HG02852 (cell line): ENCODE measurements at regions not wholly inside any gene's neighbourhood (a gene's known extent, or its start where the extent isn't known, plus 50 kb on each side); places are given as distances from the start of the nearest gene placed in this dataset.
"Not testable (repeated sequence)": the region's sequence is repeated elsewhere in the genome, so short reads cannot be mapped to it uniquely, and the experiment has no call there.

Source experiments
- ATAC-seq: cut with Tn5 transposase; IDR thresholded peaks from one replicate; pipeline ENCODE4 v1.9.1; 2021; ENCODE audit warnings: mild to moderate bottlenecking, moderate library complexity; ENCODE audit not compliant: unreplicated experiment

DNA sequence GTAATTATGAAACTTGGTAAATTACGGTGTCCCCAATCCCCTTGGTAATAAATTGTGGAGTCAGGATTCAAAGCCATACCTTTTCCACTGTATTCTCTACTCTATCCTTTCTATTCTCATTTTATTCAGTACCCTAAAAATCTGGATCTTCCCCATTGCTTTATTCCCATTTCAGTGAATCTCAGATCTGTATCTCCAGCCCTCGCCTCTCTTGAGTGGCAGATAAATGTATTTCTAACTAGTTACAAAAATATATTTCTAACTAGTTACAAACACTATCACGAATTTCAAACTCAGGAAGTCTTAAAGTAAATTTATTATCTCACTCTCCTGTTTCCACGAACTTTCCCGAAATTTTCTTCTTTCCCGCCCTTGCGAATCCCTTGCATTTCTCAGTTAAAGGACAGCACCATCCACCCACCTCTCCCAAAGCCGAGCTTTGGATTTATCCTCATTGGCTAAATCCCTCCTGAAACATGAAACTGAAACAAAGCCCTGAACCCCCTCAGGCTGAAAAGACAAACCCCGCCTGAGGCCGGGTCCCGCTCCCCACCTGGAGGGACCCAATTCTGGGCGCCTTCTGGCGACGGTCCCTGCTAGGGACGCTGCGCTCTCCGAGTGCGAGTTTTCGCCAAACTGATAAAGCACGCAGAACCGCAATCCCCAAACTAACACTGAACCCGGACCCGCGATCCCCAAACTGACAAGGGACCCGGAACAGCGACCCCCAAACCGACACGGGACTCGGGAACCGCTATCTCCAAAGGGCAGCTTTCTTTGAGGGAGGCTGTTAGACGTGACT lies 164.3 kb upstream of the PABPC3 start:
- no peak for ATAC-seq

DNA sequence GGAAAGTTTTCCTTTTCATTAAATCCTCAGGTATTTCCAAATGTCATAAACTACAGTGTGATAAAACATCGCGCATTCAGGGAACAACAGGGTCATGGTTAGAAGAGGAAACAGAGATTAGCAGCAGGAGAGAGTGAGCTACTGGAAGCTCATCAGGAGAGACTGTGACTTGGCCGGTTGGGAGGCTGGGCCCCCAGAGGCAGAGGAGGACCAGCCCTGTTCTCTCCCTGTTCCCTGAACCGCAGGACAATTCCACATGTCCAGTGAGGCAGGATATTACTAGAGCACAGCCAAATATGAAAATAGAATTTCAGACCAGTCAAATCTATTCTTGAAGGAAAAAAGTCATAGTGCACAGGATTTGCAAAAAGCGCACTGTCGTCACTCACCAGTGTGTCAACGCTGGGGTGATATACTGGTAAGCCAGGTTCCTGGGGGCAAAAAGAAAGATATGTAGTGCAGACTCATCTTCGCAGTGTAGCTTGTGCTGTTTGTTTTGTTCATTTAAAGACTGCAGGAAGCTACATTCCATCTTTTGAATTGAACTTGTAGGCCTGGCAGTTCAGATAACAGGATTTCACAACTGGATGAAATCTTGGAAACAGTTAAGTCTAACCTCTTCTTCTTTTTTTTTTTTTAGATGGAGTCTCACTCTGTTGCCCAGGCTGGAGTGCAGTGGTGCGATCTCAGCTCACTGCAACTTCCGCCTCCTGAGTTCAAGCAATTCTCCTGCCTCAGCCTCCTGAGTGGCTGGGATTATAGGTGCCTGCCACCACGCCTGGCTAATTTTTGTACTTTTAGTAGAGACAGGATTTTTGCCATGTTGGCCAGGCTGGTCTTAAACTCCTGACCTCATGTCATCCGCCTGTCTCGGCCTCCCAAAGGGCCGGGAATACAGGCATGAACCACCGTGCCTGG lies 162.6 kb upstream of the PABPC3 start:
- not testable (repeated sequence) for ATAC-seq

DNA sequence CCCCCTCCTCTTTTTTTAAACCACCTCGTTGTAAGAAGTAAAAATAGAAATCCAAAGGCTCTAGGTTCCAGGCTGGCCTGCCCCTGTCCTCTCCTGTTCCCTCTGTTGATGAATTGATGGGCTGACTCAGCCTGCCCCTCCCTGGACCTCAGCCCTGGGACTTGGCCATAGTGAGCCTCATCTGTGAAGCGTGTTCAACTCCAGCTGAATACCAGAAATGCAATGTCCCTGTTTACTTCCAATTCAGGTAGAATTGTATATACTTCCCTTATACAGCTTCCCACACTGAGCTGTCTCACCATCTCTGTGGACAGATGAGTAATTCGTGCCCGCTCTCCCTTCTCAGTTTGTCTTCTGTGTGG lies 161.9 kb upstream of the PABPC3 start:
- ATAC-seq: not testable (repeated sequence)

DNA sequence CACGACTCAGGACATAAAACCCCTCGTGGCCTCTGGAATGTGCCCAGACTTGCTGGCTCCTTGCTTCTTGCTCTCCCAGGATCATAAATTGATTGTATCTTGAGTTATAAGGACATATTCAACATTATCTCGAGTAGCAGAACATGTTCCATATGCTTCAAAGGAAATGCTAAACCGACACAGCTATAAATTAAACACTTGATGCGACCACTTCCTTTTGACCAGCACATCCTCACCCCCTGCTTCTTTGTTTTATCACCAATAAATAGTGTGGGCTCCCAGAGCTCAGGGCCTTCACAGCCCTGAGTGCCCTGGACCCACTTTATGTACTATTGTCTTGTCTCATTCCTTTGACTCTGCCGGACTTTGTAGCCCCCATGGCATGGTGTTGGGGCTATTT lies 157.0 kb upstream of the PABPC3 start:
- ATAC-seq: no peak

DNA sequence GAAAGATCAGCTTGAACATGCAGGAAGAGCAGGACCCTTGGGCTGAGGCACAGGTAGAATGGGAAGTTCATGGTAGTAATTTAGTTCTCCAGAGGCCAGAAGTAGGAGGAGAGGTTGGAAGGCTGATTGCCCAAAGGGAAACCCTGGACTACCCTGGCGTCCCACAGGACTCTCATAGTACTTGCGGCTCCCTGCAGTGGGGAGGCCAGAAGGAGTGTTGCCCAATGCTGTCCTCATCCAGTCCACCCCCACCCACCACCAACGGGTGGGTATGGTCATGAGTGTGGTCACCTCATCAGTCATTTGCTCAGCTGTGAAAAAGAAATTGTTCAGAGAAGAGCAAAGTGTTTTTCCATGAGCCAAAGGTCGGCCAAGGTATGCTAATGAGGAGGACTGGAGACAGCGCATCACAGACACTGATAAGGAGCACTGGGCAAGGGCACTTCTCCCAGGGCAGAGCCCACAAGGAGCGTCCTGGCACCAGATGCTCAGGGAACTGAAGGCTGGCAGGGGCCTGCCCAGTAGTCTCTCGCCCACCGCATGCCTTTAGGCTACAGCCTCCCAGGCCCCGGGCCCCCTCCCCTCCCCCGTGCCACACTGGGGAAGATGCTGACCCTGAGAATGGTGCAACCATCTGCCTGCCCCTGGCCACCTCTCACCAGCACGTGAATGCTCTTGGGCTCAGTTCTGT lies 154.8 kb upstream of the PABPC3 start:
- not testable (repeated sequence) for ATAC-seq

DNA sequence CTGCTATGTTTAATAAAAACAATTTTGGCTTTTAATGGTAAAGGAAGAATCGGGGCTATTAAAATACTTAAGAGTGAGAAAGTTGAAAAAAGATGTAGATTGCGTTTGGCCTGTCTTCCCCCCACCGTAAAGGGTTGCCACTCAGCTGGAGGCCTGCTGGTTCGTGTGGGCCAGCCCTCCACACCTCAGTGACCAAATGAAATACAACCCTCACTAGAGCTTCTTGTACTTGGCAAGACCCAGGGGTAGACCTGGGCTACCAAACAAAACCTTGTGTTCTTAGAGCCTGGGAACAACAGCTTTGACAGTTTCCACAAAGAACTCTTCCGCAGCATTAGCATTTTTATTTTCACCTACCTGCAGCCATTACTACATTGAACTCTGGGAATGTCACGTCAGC lies 152.8 kb upstream of the PABPC3 start:
- no peak for ATAC-seq

DNA sequence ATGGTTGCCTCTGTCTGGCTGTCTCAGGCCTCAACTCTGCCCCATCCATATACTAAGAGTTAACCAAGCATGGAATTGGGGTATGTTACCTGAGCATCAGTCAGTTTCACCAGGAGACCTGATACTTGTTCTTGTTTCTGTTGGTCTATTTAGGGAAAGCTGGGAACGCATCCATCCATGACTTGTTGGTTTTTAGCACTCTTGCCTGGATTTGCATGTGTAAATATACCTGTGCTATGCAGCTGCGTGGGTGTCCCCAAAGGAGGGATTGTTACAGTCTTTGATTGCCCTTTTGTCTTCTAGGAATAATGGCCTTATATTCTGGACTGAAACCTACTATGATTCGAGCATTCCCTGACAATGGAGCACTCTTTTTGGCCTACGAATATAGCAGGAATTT lies 151.9 kb upstream of the PABPC3 start:
- ATAC-seq: not testable (repeated sequence)

DNA sequence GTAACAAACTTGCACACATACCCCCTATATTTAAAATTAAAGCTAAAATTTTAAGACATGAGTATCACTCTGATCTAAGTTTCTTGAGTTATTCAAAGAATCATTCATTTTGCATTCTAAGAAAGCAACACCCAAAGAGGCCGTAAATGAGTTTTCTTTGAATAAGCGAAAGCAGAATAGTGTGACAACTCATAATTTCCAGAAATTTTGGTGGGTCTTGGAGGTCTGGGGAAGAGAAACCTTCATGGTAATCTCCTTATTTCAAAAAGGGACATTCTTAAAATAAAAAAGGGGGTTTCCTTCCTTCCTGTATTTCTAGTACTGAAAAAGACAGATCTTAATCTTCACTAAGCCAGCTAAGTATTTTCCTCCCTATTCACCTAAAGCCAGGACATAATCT lies 147.0 kb upstream of the PABPC3 start:
- ATAC-seq: not testable (repeated sequence)

DNA sequence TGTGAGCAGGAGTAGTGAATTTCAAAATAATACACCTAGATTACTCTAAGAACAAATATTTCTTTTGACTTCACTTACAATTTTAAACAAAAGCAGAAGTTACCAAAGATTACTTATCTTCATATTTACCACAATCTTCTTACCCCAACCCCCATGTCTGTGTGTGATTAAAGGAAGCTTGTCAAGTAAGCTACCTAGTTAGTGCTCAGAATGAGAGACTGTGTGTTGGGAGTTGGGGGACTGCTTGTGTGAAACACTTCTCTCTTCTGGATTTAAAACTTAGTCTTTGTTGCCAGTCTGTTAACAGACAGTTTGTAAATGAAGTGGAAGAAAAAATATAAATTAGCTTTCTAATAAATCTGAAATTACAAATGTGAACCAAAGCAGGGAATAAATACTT lies 145.3 kb upstream of the PABPC3 start:
- ATAC-seq: not testable (repeated sequence)

DNA sequence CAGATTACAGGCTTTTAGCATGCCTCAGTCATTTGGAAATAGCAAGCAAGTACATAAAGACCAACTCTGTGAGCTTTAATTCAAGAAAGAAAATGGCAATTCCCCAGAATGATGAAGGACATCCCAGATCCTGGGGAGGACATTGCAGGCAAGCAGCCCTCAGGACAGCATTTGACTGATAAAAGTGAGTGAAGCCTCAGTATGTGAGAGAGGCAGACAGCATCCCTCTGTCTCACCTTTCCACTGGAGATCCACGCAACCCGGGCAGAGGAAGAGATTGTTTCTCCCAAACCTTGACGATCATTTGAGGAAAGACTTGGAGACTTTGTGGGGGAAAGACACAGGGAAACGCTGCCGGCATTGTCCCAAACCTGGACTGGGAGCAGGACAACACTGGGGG lies 128.0 kb upstream of the PABPC3 start:
- ATAC-seq: not testable (repeated sequence)

DNA sequence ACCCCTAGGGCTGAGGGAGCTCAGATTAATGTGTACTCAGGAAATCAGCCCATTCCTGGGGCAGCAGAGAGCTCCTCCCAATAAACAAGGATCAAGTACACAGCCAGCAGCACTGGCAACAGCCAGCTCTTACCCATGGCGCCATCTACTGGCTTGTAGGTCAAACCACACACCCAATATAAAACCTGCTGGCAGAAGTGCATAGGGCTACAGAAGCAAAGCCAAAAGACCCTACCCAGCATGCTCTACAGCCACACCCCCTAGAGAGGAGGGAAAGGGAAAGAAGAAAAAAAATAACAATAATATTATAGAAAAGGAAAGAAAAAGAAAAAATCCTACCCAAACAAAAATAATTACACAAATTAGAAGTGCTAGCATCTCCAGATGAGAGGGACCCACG lies 127.5 kb upstream of the PABPC3 start:
- ATAC-seq: not testable (repeated sequence)

DNA sequence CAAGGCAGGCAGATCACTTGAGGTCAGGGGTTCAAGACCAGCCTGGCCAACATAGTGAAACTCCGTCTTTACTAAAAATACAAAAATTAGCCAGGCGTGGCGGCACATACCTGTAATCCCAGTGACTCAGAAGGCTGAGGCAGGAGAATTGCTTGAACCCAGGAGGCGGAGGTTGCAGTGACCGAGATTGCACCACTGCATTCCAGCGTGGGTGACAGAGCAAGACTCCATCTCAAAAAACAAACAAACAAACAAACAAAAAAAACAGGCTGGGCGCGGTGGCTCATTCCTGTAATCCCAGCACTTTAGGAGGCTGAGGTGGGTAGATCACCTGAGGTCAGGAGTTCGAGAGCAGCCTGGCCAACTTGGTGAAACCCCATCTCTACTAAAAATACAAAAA lies 122.8 kb upstream of the PABPC3 start:
- not testable (repeated sequence) for ATAC-seq

DNA sequence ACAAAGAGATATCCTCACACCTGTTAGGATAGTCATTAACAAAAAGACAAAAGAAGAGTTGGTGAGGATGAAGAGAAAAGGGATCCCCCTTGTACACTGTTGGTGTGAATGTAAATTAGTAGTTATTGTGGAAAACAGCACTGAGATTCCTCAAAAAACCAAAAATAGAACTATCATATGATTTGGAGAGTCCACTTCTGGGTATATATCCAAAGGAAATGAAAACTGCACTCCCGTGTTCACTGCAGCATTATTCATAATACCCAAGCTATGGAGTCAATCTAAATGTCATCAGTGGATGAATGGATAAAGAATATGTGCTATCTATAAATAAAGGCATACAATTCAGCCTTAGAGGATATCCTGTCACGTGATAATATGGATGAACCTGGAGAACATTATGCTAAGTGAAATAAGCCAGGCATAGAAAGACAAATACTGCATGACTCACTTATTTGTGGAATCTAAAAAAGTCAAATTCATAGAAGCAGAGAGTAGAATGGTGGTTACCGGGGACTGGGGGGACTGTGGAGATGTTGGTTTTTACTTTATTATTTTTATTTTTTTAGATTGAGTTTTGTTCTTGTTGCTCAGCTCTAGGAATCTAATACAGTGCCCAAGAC lies 114.6 kb upstream of the PABPC3 start:
- not testable (repeated sequence) for ATAC-seq

DNA sequence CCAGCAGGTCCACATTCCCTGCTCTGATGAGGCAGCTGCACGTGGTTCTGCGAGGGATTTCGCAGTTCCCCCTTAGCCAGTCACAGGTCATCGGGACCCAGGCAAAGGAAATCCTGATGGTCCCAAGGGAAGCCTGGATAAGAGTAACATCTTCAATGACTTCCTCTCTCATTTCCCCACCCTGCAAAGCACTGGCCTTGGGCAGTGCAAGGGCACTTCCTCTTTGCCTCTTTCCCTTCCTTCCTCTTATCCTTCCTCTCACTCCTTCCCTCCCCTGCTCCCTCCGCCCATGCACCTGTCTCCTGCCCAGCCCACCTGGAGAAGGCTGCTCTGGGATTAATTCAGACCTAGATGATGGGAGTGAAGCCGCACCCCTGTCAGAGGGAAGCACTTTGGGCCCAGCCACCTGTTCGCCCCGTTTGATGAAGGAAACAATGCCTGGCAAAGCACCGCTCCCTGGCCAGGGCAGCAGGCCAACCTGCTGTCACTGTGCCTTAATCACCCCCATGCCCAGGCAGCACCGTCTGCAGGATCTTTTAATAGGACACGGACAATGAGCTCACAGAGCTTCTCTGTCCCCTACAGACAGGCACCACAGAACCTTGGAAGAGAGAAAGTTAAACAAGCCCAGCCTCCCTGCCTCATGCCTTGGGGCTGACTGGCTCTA lies 113.5 kb upstream of the PABPC3 start:
- no peak for ATAC-seq

DNA sequence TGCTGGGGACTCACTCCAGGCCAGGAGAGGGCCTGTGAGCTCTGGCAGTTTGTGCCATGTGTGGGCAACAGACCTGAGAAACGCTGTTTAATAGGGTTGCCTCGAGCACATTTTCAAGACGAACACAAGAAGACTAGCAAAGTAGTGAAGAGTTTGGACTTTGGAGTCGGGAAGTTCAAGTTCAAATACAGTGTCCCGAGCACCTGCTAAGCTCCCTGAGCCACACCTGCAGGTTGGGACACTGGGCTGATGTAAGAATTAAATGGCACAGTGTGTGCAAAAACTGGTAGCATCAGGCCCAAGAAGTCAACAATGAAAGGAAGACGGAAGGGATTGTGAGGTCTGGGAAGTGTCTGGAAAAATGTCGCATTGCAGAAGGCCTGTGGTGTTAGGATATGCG lies 112.8 kb upstream of the PABPC3 start:
- no peak for ATAC-seq

DNA sequence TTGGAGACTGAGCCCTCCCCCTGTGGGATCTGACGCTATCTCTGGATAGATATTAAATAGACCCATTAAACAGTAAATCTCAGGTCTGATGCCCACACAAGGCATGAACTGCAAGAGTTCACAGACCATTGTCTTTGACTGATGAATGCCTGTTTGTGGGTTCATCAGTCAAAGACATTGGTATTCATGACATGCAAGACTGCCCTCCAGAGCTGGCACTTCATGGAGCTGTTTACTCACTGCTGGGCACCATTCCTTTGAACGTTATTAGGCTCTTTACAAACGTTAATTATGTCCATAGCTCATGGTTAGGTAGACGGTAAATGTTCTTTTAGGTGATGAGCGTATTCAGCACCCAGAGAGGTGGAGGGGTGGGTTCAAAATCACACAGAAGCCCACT lies 111.8 kb upstream of the PABPC3 start:
- ATAC-seq: no peak

DNA sequence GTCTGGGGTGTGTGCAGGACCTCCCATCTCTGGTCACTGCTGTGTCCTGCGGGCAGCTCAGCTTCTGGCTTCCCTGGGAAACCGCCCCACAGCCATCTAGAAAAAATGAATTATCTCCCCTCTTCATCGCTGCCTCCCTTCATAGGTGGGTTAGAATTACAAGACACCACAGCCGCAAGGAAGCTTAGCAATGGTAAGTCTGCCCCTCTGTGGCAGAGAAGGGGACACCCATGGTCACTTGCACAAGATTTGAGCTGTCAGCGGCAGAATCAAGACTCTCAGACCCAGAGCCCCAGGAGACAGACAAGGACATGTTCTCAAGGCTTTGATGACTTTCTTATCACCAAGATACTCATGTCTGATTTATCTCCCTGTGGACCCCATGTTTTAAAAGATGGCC lies 110.8 kb upstream of the PABPC3 start:
- ATAC-seq: no peak

DNA sequence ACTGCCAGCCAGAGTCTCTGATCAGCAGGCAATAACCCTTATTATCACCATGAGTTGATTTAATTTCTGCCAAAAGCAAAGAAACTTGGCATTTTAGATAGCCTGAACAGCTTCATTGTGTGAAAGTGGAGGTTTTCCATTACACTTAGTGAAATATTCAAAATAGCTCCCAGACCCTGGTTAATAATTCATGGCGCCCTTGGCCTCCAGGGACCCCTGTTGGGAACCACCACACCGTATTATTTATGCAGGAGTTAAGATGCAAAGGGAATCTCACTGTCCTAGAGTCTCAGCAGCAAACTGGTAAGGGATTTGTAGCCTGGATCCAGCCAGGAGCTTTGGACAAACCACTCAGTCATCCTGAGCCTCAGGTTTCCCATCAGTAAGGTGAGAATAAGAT lies 110.0 kb upstream of the PABPC3 start:
- ATAC-seq: no peak

DNA sequence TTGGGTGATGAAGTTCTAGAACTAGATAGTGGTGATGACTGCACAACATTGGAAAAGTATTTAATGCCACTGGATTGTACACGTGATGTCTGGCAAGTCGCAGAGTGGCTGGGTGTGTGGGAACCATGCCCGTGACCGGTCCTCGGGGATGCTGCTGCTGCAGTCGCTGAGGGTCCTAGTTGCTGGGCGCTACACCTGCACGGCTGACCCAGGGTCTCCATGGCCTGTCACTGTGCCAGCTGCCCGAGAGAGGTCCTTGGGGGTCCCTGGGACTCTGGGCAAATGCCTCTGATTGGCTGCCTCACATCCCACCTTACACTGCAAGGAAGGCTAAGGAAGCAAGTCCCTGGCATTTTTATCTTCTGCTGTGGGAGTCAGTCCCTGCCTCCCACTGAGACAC lies 109.1 kb upstream of the PABPC3 start:
- ATAC-seq: no peak

DNA sequence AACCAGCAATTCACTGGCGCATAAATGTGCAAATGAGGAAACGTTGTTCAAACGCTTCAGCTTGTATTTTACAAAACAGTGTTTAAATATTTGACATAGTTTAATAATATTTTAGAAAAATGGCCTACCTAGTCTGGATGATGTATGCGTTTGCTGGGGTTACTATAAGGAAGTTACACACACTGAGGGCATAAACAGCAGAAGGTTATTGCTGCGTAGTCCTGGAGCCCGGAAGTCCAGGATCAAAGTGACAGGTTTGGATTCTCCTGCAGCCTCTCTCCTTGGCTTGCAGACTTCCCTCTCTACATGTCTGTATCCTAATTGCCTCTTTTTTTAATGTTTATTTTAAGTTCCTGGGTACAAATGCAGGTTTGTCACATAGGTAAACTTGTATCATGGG lies 106.0 kb upstream of the PABPC3 start:
- ATAC-seq: not testable (repeated sequence)
